Activated B cell treated with CpG ODN at 0.5 μM for 24 hours (primary cell): ENCODE measurements at regions not wholly inside any gene's neighbourhood (a gene's known extent, or its start where the extent isn't known, plus 50 kb on each side); places are given as distances from the start of the nearest gene placed in this dataset.

Experiments
- ATAC-seq: fragments of 200-7000 bp; cut with Tn5 transposase; one replicate; pipeline ENCODE4 v1.10.0; 2021; ENCODE audit warnings: low read depth, mild to moderate bottlenecking, moderate library complexity
- CTCF ChIA-PET: fragments of 350-600 bp; sonication (Branson Sonifier 250); formaldehyde crosslinking; loops from one replicate; lab custom pipeline; 2021; ENCODE audit warnings: antibody characterized with exemption; lab: Charles Lee
- POLR2A ChIA-PET: fragments of 350-600 bp; sonication (Branson Sonifier 250); formaldehyde crosslinking; loops from one replicate; lab custom pipeline; 2021; ENCODE audit warnings: antibody characterized with exemption; lab: Charles Lee
- DNase-seq: peaks from one replicate; pipeline ENCODE4 v3.0.0; 2022
- H3K27ac Mint-ChIP-seq: one replicate; pipeline ENCODE4 v1.8.0; 2020; ENCODE audit warnings: mixed read lengths
- H3K27me3 Mint-ChIP-seq: one replicate; pipeline ENCODE4 v1.8.0; 2021; ENCODE audit warnings: mixed read lengths
- H3K36me3 Mint-ChIP-seq: one replicate; pipeline ENCODE4 v1.8.0; 2021; ENCODE audit warnings: low read depth, mixed read lengths
- H3K4me1 Mint-ChIP-seq: one replicate; pipeline ENCODE4 v1.8.0; 2021; ENCODE audit warnings: mixed read lengths
- H3K4me3 Mint-ChIP-seq: one replicate; pipeline ENCODE4 v1.8.0; 2020; ENCODE audit warnings: mild to moderate bottlenecking, mixed read lengths
- H3K9me3 Mint-ChIP-seq: one replicate; pipeline ENCODE4 v1.8.0; 2020; ENCODE audit warnings: mixed read lengths
- CTCF ChIP-seq: fragments of 200-600 bp; IDR thresholded peaks from one replicate; pipeline ENCODE4 v1.8.0; 2022; ENCODE audit warnings: antibody characterized with exemption, mild to moderate bottlenecking
- intact Hi-C: fragments of 100-400 bp; cut with micrococcal nuclease; formaldehyde crosslinking; loops from one replicate; pipeline ENCODE4 v1.15.1; 2024

- no peak for TF ChIP-seq CTCF
- Mint-ChIP-seq H3K36me3 (no peaks in the 10 kb centered on the region), H3K27me3 (peaks cover 36% of the 10 kb centered on the region), H3K27ac (no peak overlapping the region), H3K4me3 (no peak overlapping the region), H3K4me1 (no peaks in the 10 kb centered on the region), H3K9me3 (peaks cover 3% of the 10 kb centered on the region)
- POLR2A ChIA-PET, result no interaction called here
- CTCF ChIA-PET, result no interaction called here
- intact Hi-C loops, result no loop called here
- ATAC-seq, result no peak
- no peak for DNase-seq
Measured at GRCh38 chr1:47522935-47523834, 85.3 kb downstream of the FOXD2 start.

- DNase-seq (no peak), ATAC-seq (no peak)
- intact Hi-C loops, result no loop called here
- Mint-ChIP-seq H3K36me3 (no peaks in the 10 kb centered on the region), H3K4me3 (no peak overlapping the region), H3K9me3 (peaks cover 3% of the 10 kb centered on the region), H3K27me3 (peaks cover 33% of the 10 kb centered on the region), H3K4me1 (no peaks in the 10 kb centered on the region), H3K27ac (no peak overlapping the region)
- ChIA-PET POLR2A (no interaction called here), CTCF (no interaction called here)
- no peak for TF ChIP-seq CTCF
Measured at GRCh38 chr1:47523835-47524215, 86.0 kb downstream of the FOXD2 start.

GRCh38 chr1:47524272-47524671 lies 86.4 kb downstream of the FOXD2 start:
- ATAC-seq, result no peak
- TF ChIP-seq CTCF, result no peak
- Mint-ChIP-seq H3K9me3 (peaks cover 3% of the 10 kb centered on the region), H3K27me3 (peaks cover 31% of the 10 kb centered on the region), H3K27ac (no peak overlapping the region), H3K4me3 (no peak overlapping the region), H3K36me3 (no peaks in the 10 kb centered on the region), H3K4me1 (no peaks in the 10 kb centered on the region)
- DNase-seq, result no peak
- intact Hi-C loops, result no loop called here
- ChIA-PET POLR2A (no interaction called here), CTCF (no interaction called here)

- no peak overlapping the region for H3K27ac Mint-ChIP-seq
- no peaks in the 10 kb centered on the region for H3K4me1 Mint-ChIP-seq
- intact Hi-C loops, result no loop called here
- POLR2A ChIA-PET, result no interaction called here
- no peak for ATAC-seq
- DNase-seq, result no peak
- no peak for TF ChIP-seq CTCF
- CTCF ChIA-PET, result no interaction called here
- H3K36me3 Mint-ChIP-seq, result no peaks in the 10 kb centered on the region
- H3K4me3 Mint-ChIP-seq, result no peak overlapping the region
- peaks cover 7% of the 10 kb centered on the region for H3K9me3 Mint-ChIP-seq
- H3K27me3 Mint-ChIP-seq, result peaks cover 39% of the 10 kb centered on the region
Measured at GRCh38 chr1:47527653-47528272, 89.9 kb downstream of the FOXD2 start.

GRCh38 chr1:47529520-47530098 lies 91.8 kb downstream of the FOXD2 start:
- no peak for DNase-seq
- intact Hi-C loops, result no loop called here
- CTCF ChIA-PET, result no interaction called here
- H3K9me3 Mint-ChIP-seq, result peaks cover 7% of the 10 kb centered on the region
- no peaks in the 10 kb centered on the region for H3K36me3 Mint-ChIP-seq
- H3K27ac Mint-ChIP-seq, result no peak overlapping the region
- H3K4me1 Mint-ChIP-seq, result peaks cover 9% of the 10 kb centered on the region
- no peak for ATAC-seq
- TF ChIP-seq CTCF, result no peak
- no peak overlapping the region for H3K4me3 Mint-ChIP-seq
- peaks cover 51% of the 10 kb centered on the region for H3K27me3 Mint-ChIP-seq
- POLR2A ChIA-PET, result no interaction called here
